ENCODE measurements at regions not wholly inside any gene's neighbourhood (a gene's known extent, or its start where the extent isn't known, plus 50 kb on each side); places are given as distances from the start of the nearest gene placed in this dataset.

DNA sequence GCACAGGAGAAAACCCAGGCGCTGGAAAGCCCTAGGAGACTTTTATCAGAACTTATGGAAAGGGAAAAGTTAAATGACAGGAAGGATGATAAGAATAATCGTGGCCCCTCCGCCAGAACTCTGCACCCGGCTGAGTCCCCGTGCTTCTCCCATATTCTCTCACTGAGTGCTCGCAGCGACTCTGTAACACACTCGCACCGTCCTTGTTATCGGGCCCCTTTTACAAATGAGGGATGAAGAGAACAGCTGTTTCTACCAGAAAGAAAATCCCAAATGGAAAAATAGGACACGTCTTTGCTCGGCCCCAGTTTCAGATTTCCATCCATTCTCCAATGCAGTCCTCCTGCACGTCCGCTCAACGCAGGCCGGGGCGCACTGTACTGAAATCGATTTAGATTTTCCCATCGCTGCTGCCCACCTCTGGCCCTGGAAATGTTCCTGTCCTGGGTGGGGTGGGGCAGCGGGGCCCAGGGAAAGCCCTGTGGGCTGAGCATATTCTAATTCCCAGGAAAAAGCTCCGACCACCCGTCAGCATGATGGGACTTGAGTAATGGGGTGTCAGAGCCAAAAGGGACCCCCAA lies 66.4 kb downstream of the KCNF1 start:
- no peak overlapping the region for H3K4me2 ChIP-seq (ENCODE audit: low read depth, low read length, poor library complexity, severe bottlenecking)
- no peak overlapping the region for H3K9ac ChIP-seq (ENCODE audit: low read depth, low read length, poor library complexity, severe bottlenecking)
- TF ChIP-seq, protein P1, sequence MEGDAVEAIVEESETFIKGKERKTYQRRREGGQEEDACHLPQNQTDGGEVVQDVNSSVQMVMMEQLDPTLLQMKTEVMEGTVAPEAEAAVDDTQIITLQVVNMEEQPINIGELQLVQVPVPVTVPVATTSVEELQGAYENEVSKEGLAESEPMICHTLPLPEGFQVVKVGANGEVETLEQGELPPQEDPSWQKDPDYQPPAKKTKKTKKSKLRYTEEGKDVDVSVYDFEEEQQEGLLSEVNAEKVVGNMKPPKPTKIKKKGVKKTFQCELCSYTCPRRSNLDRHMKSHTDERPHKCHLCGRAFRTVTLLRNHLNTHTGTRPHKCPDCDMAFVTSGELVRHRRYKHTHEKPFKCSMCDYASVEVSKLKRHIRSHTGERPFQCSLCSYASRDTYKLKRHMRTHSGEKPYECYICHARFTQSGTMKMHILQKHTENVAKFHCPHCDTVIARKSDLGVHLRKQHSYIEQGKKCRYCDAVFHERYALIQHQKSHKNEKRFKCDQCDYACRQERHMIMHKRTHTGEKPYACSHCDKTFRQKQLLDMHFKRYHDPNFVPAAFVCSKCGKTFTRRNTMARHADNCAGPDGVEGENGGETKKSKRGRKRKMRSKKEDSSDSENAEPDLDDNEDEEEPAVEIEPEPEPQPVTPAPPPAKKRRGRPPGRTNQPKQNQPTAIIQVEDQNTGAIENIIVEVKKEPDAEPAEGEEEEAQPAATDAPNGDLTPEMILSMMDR (conservative IDR thresholded peaks at IDR 0.05; ENCODE audit: low read length): no peak
- TF ChIP-seq EZH2phosphoT487 (IDR thresholded peaks at IDR 0.05; ENCODE audit: borderline replicate concordance): no peak
- H3K79me2 ChIP-seq (ENCODE audit: insufficient read depth, low read length): no peaks in the 10 kb centered on the region
- H2AFZ ChIP-seq (ENCODE audit: low read length): no peak overlapping the region
- no peaks in the 10 kb centered on the region for H3K9me3 ChIP-seq (ENCODE audit: insufficient read depth, low read depth, low read length)
- no peaks in the 10 kb centered on the region for H3K27me3 ChIP-seq (ENCODE audit: insufficient read depth, low read length, poor library complexity, severe bottlenecking)
- H4K20me1 ChIP-seq (ENCODE audit: insufficient read depth, low read length, poor library complexity, severe bottlenecking): no peaks in the 10 kb centered on the region
- no peaks in the 10 kb centered on the region for H3K36me3 ChIP-seq (ENCODE audit: insufficient read depth, low read length)
- peaks cover 10% of the 10 kb centered on the region for H3K4me1 ChIP-seq (ENCODE audit: insufficient read depth, low read length, poor library complexity, severe bottlenecking)
- no peaks in the 10 kb centered on the region for H3F3A ChIP-seq (ENCODE audit: low read depth)
- H3K4me3 ChIP-seq (ENCODE audit: low read length, poor library complexity, severe bottlenecking): no peak overlapping the region
- no peaks in the 10 kb centered on the region for H3K9me2 ChIP-seq (replicated peaks; ENCODE audit: low read depth, low read length)

GRCh38 chr2:10980071-10980470 lies 68.3 kb downstream of the KCNF1 start:
- no peaks in the 10 kb centered on the region for H3F3A ChIP-seq (ENCODE audit: low read depth)
- H3K4me1 ChIP-seq (ENCODE audit: insufficient read depth, low read length, poor library complexity, severe bottlenecking): peaks cover 10% of the 10 kb centered on the region
- TF ChIP-seq, protein P1 (conservative IDR thresholded peaks at IDR 0.05; ENCODE audit: low read length): no peak
- TF ChIP-seq EZH2phosphoT487 (IDR thresholded peaks at IDR 0.05; ENCODE audit: borderline replicate concordance): no peak
- no peak overlapping the region for H3K4me2 ChIP-seq (ENCODE audit: low read depth, low read length, poor library complexity, severe bottlenecking)
- H4K20me1 ChIP-seq (ENCODE audit: insufficient read depth, low read length, poor library complexity, severe bottlenecking): no peaks in the 10 kb centered on the region
- H3K27me3 ChIP-seq (ENCODE audit: insufficient read depth, low read length, poor library complexity, severe bottlenecking): no peaks in the 10 kb centered on the region
- H3K4me3 ChIP-seq (ENCODE audit: low read length, poor library complexity, severe bottlenecking): no peak overlapping the region
- H3K9me3 ChIP-seq (ENCODE audit: insufficient read depth, low read depth, low read length): no peaks in the 10 kb centered on the region
- no peak overlapping the region for H3K9ac ChIP-seq (ENCODE audit: low read depth, low read length, poor library complexity, severe bottlenecking)
- no peaks in the 10 kb centered on the region for H3K36me3 ChIP-seq (ENCODE audit: insufficient read depth, low read length)
- H2AFZ ChIP-seq (ENCODE audit: low read length): no peak overlapping the region
- no peaks in the 10 kb centered on the region for H3K9me2 ChIP-seq (replicated peaks; ENCODE audit: low read depth, low read length)
- H3K79me2 ChIP-seq (ENCODE audit: insufficient read depth, low read length): no peaks in the 10 kb centered on the region

- peaks cover 10% of the 10 kb centered on the region for H3K4me1 ChIP-seq (ENCODE audit: insufficient read depth, low read length, poor library complexity, severe bottlenecking)
- H3K4me3 ChIP-seq (ENCODE audit: low read length, poor library complexity, severe bottlenecking): no peak overlapping the region
- no peaks in the 10 kb centered on the region for H3F3A ChIP-seq (ENCODE audit: low read depth)
- H4K20me1 ChIP-seq (ENCODE audit: insufficient read depth, low read length, poor library complexity, severe bottlenecking): no peaks in the 10 kb centered on the region
- H3K79me2 ChIP-seq (ENCODE audit: insufficient read depth, low read length): no peaks in the 10 kb centered on the region
- TF ChIP-seq EZH2phosphoT487 (IDR thresholded peaks at IDR 0.05; ENCODE audit: borderline replicate concordance): no peak
- TF ChIP-seq, protein P1 (conservative IDR thresholded peaks at IDR 0.05; ENCODE audit: low read length): no peak
- no peaks in the 10 kb centered on the region for H3K9me2 ChIP-seq (replicated peaks; ENCODE audit: low read depth, low read length)
- H3K9me3 ChIP-seq (ENCODE audit: insufficient read depth, low read depth, low read length): no peaks in the 10 kb centered on the region
- no peak overlapping the region for H3K9ac ChIP-seq (ENCODE audit: low read depth, low read length, poor library complexity, severe bottlenecking)
- H3K4me2 ChIP-seq (ENCODE audit: low read depth, low read length, poor library complexity, severe bottlenecking): no peak overlapping the region
- no peak overlapping the region for H2AFZ ChIP-seq (ENCODE audit: low read length)
- no peaks in the 10 kb centered on the region for H3K36me3 ChIP-seq (ENCODE audit: insufficient read depth, low read length)
- no peaks in the 10 kb centered on the region for H3K27me3 ChIP-seq (ENCODE audit: insufficient read depth, low read length, poor library complexity, severe bottlenecking)
Observed at GRCh38 chr2:10980886-10981425, 69.2 kb downstream of the KCNF1 start.
